KOPT-K1 (cell line): ENCODE measurements at regions not wholly inside any gene's neighbourhood (a gene's known extent, or its start where the extent isn't known, plus 50 kb on each side); places are given as distances from the start of the nearest gene placed in this dataset.

ENCODE experiments used
- H3K27ac ChIP-seq: fragments of 200-600 bp; sonication (generic); 2 replicates; pipeline ENCODE4 v1.5.1; 2016; ENCODE audit warnings: antibody characterized with exemption, mild to moderate bottlenecking, low read depth, low read length; ENCODE audit not compliant: poor library complexity, severe bottlenecking
- H3K36me3 ChIP-seq: fragments of 200-600 bp; sonication (generic); 2 replicates; pipeline ENCODE4 v1.5.1; 2017; ENCODE audit warnings: antibody characterized with exemption, mild to moderate bottlenecking, low read length, moderate library complexity; ENCODE audit not compliant: insufficient read depth
- H3K9me3 ChIP-seq: fragments of 200-600 bp; sonication (generic); 2 replicates; pipeline ENCODE4 v1.5.1; 2017; ENCODE audit warnings: antibody characterized with exemption, low read length, mild to moderate bottlenecking; ENCODE audit not compliant: insufficient read depth, poor library complexity, severe bottlenecking

DNA sequence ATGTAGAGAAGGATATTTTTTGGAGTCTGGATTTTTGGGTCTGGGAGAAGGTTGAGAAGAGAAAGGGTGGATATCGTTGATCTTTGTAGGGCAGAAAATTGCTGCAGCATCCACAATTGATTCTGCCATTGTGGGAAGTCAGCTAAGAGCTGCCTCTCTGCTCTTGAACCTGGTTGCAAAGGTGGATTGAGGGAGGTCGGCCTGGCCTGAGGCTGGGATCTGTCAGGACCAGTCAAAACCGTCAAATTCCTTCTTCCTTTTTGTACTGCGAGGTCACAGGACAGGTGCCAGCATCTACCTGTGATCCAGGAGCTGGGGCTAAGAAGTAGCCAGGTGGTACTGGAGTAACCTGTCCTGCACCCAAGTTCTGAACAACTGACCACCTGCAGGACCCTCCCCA is 93.7 kb downstream of the SHOX start:
- peaks cover 20% of the 10 kb centered on the region for H3K9me3 ChIP-seq
- no peaks in the 10 kb centered on the region for H3K36me3 ChIP-seq
- H3K27ac ChIP-seq, result no peak overlapping the region

GRCh38 chrX:723781-724180 is 93.2 kb downstream of the SHOX start:
- Histone ChIP-seq H3K27ac (no peak overlapping the region), H3K9me3 (peaks cover 20% of the 10 kb centered on the region), H3K36me3 (no peaks in the 10 kb centered on the region)

DNA sequence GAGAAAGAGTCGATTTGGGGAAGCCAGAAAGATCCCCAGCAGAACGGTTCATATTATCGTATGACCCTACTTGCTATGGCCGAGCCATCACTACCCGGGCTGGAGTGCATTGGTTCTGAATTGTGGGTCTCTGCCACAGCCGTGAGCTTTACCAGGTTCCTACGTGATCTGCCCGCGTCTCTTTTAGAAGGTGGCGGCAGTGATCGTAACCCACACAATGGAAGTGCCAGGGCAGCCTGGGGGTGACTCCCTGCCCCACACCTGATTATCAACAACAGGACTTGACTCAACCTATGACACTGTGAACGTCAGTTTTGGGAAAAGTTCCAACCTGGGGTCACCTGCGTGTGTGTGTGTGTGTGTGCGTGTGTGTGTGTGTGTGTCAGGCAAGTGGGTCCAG is 90.8 kb downstream of the SHOX start:
- no peaks in the 10 kb centered on the region for H3K36me3 ChIP-seq
- H3K27ac ChIP-seq, result no peak overlapping the region
- peaks cover 20% of the 10 kb centered on the region for H3K9me3 ChIP-seq

DNA sequence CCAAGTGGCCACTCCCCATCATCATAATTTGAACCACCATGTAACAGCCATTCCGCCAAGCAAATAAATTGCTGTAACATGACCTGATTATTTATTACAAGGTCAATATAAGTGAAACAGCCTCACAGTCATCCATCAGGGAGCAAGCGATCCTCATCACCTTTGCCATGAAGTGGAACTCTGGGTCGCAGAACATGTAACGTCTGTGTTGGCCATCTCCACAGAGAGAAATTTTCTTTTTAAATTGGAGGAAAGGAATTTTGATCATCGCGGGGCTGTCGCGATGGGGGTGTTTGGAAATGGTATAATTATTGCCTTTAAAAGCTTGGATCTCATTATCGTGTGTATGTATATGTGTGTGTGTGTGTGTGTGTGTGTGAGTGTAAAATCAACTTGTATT is 90.2 kb downstream of the SHOX start:
- peaks cover 20% of the 10 kb centered on the region for H3K9me3 ChIP-seq
- H3K36me3 ChIP-seq, result no peaks in the 10 kb centered on the region
- no peak overlapping the region for H3K27ac ChIP-seq

DNA sequence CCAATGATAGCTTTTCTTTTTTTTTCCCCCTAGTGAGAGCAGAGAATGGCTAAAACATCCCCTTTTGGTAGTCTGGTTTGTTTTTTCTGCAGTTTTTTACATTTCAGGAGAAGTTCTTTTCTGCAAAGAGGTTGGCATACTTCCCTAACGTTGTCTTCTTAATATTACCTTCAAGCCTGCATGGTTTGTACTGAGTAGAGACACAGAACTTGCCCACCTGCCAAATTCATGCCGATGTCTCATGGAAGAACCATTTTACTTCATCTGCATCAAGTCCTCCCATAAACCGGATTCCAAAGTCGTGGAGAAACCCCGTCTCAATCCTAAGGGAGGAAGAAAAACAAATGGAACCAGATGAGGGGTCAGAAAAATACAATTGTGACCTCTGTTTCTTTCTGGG is 89.7 kb downstream of the SHOX start:
- H3K9me3 ChIP-seq, result peaks cover 20% of the 10 kb centered on the region
- no peaks in the 10 kb centered on the region for H3K36me3 ChIP-seq

DNA sequence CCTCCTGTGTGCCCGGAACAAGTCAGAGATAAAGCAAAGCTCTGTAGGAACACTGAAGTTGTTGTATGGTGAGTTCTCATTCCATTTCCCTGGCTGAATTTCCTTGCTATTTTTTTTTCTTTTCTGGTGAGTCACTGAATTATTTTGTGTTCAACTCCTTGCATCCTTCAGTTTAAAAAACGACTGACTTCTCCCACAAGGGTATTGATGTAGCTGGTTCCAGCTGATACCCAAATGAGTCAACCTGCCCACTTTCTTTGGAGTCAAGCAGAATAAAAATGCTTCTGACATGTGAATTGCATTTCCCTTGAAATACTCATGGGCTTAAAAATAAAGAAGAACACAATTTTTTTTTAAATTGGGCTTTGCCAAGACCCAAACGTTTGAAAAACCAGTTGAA is 85.5 kb downstream of the SHOX start:
- H3K9me3 ChIP-seq, result peaks cover 12% of the 10 kb centered on the region
- H3K27ac ChIP-seq, result no peak overlapping the region
- no peaks in the 10 kb centered on the region for H3K36me3 ChIP-seq

More for the DNA sequence above, 89.7 kb downstream of the SHOX start:
- no peak overlapping the region for H3K27ac ChIP-seq

GRCh38 chrX:714131-714530 is 83.5 kb downstream of the SHOX start:
- H3K9me3 ChIP-seq, result peaks cover 12% of the 10 kb centered on the region
- no peaks in the 10 kb centered on the region for H3K36me3 ChIP-seq
- no peak overlapping the region for H3K27ac ChIP-seq
